Spleen (tissue), 11 donors: ENCODE measurements at regions not wholly inside any gene's neighbourhood (a gene's known extent, or its start where the extent isn't known, plus 50 kb on each side); places are given as distances from the start of the nearest gene placed in this dataset.

ENCODE experiments used
- DNase-seq: peaks from one replicate; pipeline ENCODE4 v3.0.0-alpha.2; 2020
- H3K27ac ChIP-seq, 8 donors: fragments of 200-600 bp; sonication (generic) in 7 of 8; 1 replicate in 4 of 8; 2 replicates in 4 of 8; pipeline versions ENCODE4 v1.5.0 to v1.8.0; 2016 to 2021; ENCODE audit warnings: inconsistent platforms in 4 of 8, mild to moderate bottlenecking in 4 of 8, moderate library complexity in 1 of 8
- H3K27me3 ChIP-seq, 7 donors: fragments of 200-600 bp; sonication (generic) in 6 of 7; replicated peaks in 1 of 7; 1 replicate in 4 of 7; 2 replicates in 3 of 7; pipeline versions ENCODE4 v1.5.0 to v1.8.0; 2016 to 2021; ENCODE audit warnings: inconsistent platforms in 3 of 7, mild to moderate bottlenecking in 1 of 7
- H3K36me3 ChIP-seq, 6 donors: fragments of 200-600 bp; sonication (generic) in 5 of 6; 1 replicate in 4 of 6; 2 replicates in 2 of 6; pipeline versions ENCODE4 v1.5.0 to v1.8.0; 2016 to 2021; ENCODE audit warnings: inconsistent platforms in 2 of 6
- H3K4me1 ChIP-seq, 6 donors: fragments of 200-600 bp; sonication (generic) in 5 of 6; 1 replicate in 3 of 6; 2 replicates in 3 of 6; pipeline versions ENCODE4 v1.5.0 to v1.8.0; 2016 to 2021; ENCODE audit warnings: inconsistent platforms in 3 of 6
- H3K4me3 ChIP-seq, 8 donors: fragments of 200-600 bp; sonication (generic) in 7 of 8; 1 replicate in 4 of 8; 2 replicates in 4 of 8; pipeline versions ENCODE4 v1.5.0 to v1.8.0; 2016 to 2021; ENCODE audit warnings: inconsistent platforms in 4 of 8, mild to moderate bottlenecking in 4 of 8, moderate library complexity in 2 of 8
- H3K9me3 ChIP-seq, 8 donors: fragments of 200-600 bp; sonication (generic) in 7 of 8; 1 replicate in 4 of 8; 2 replicates in 4 of 8; pipeline versions ENCODE4 v1.5.0 to v1.8.0; 2016 to 2021; ENCODE audit warnings: inconsistent platforms in 4 of 8
- CTCF ChIP-seq, 11 experiments: fragments of 200-600 bp in 7 of 11; fragments of 450-650 bp in 4 of 11; sonication (generic) in 4 of 11; IDR thresholded peaks in 8 of 11; conservative IDR thresholded peaks in 3 of 11; 1 replicate in 7 of 11; 2 replicates in 4 of 11; pipeline versions ENCODE4 v1.4.0 to v1.8.0; 2016 to 2021; ENCODE audit warnings: antibody characterized with exemption in 11 of 11, inconsistent platforms in 4 of 11, mild to moderate bottlenecking in 1 of 11
- POLR2A ChIP-seq, 3 donors: fragments of 450-650 bp; IDR thresholded peaks; one replicate each; pipeline ENCODE4 v1.5.1; 2017; ENCODE audit warnings: antibody characterized with exemption in 3 of 3, mild to moderate bottlenecking in 1 of 3
- POLR2AphosphoS5 ChIP-seq, 3 donors: sonication (generic); formaldehyde crosslinking; IDR thresholded peaks; one replicate each; pipeline ENCODE4 v1.5.1; 2017; ENCODE audit warnings: antibody characterized with exemption in 3 of 3
- WGBS, 5 donors: extraction: QIAGEN DNeasy Blood & Tissue Kit in 3 of 5; methylation state at CpG; one replicate each; pipeline versions ENCODE4 v1.1.5 to v1.1.7; 2013 to 2018; 5-methylcytosine and 5-hydroxymethylcytosine counted together
- intact Hi-C: fragments of 100-400 bp; cut with DNase I; formaldehyde crosslinking; loops from one replicate; pipeline ENCODE4 v1.15.0; 2023; ENCODE audit warnings: low total_unique reads
- donor health status: healthy with polysubstance abuse.
- donor health status: DM: no; HTN: no; CAD: no; lungs with moderate emphysema.
- donor health status: DM: no; HTN: no; CAD: no.
- donor health status: Bipolar disorder and iron deficiency.
- donor health status: healthy.
- donor health status: DM: no; HTN: no; CAD: no.
- donor health status: DM: yes; HTN: yes; CAD: no.

- intact Hi-C loops, result no loop called here
- H3K9me3 ChIP-seq, result no peaks in the 10 kb centered on the region
- no peaks in the 10 kb centered on the region for H3K36me3 ChIP-seq
- WGBS, 5 donors, result 71 to 84% (median 79%) methylated on average over 5 of the region's 5 CpGs
- no peak overlapping the region for H3K27ac ChIP-seq
- DNase-seq, result no peak
- TF ChIP-seq CTCF (IDR thresholded peaks at IDR 0.05 in 8 of 11, conservative IDR thresholded peaks at IDR 0.05 in 3 of 11) (no peak), POLR2AphosphoS5 (IDR thresholded peaks at IDR 0.05) (no peak), POLR2A (IDR thresholded peaks at IDR 0.05) (no peak)
- H3K27me3 ChIP-seq, result no peaks in the 10 kb centered on the region
- H3K4me1 ChIP-seq, result no peaks in the 10 kb centered on the region
- no peak overlapping the region for H3K4me3 ChIP-seq
Measured at GRCh38 chr17:14760719-14761411, 460.0 kb downstream of the HS3ST3B1 start.

- H3K27ac ChIP-seq, result no peak overlapping the region
- H3K36me3 ChIP-seq, result no peaks in the 10 kb centered on the region
- H3K4me3 ChIP-seq, result no peak overlapping the region
- H3K4me1 ChIP-seq, result no peaks in the 10 kb centered on the region
- no peaks in the 10 kb centered on the region for H3K9me3 ChIP-seq
- WGBS, 5 donors, result 67 to 77% (median 70%) methylated on average over 4 of the region's 4 CpGs
- intact Hi-C loops, result no loop called here
- H3K27me3 ChIP-seq, result peaks cover 0 to 3% (median 0%) of the 10 kb centered on the region in 7 donors
- TF ChIP-seq POLR2AphosphoS5 (IDR thresholded peaks at IDR 0.05) (no peak), CTCF (IDR thresholded peaks at IDR 0.05 in 8 of 11, conservative IDR thresholded peaks at IDR 0.05 in 3 of 11) (no peak), POLR2A (IDR thresholded peaks at IDR 0.05) (no peak)
- DNase-seq, result no peak
Measured at GRCh38 chr17:14760212-14760611, 459.3 kb downstream of the HS3ST3B1 start.

- TF ChIP-seq POLR2AphosphoS5 (IDR thresholded peaks at IDR 0.05) (no peak), POLR2A (IDR thresholded peaks at IDR 0.05) (no peak), CTCF (IDR thresholded peaks at IDR 0.05 in 8 of 11, conservative IDR thresholded peaks at IDR 0.05 in 3 of 11) (no peak)
- Histone ChIP-seq H3K4me1 (no peaks in the 10 kb centered on the region), H3K27ac (no peak overlapping the region), H3K36me3 (no peaks in the 10 kb centered on the region), H3K9me3 (no peaks in the 10 kb centered on the region), H3K27me3 (peaks cover 0 to 3% (median 0%) of the 10 kb centered on the region in 7 donors), H3K4me3 (no peak overlapping the region)
- intact Hi-C loops, result no loop called here
- DNase-seq, result no peak
Measured at GRCh38 chr17:14759325-14759724, 458.4 kb downstream of the HS3ST3B1 start.

- Histone ChIP-seq H3K9me3 (no peaks in the 10 kb centered on the region), H3K36me3 (no peaks in the 10 kb centered on the region), H3K4me3 (no peak overlapping the region), H3K27me3 (peaks cover 0 to 3% (median 0%) of the 10 kb centered on the region in 7 donors), H3K27ac (no peak overlapping the region), H3K4me1 (no peaks in the 10 kb centered on the region)
- WGBS, 5 donors, result 26 to 37% (median 32%) methylated on average over 3 of the region's 3 CpGs
- DNase-seq, result no peak
- intact Hi-C loops, result no loop called here
- TF ChIP-seq POLR2AphosphoS5 (IDR thresholded peaks at IDR 0.05), result no peak
- no peak for TF ChIP-seq CTCF (IDR thresholded peaks at IDR 0.05 in 8 of 11, conservative IDR thresholded peaks at IDR 0.05 in 3 of 11)
- TF ChIP-seq POLR2A (IDR thresholded peaks at IDR 0.05), result no peak
Measured at GRCh38 chr17:14756479-14756878, 455.6 kb downstream of the HS3ST3B1 start.
